NB4 (cell line): ENCODE measurements at regions not wholly inside any gene's neighbourhood (a gene's known extent, or its start where the extent isn't known, plus 50 kb on each side); places are given as distances from the start of the nearest gene placed in this dataset.

Source experiments
- POLR2A ChIP-seq: IDR thresholded peaks from 2 replicates; pipeline ENCODE4 v1.6.1; 2011; ENCODE audit warnings: mild to moderate bottlenecking; ENCODE audit not compliant: insufficient read length; ENCODE audit errors: extremely low read depth
- TF ChIP-seq, protein P1 (sequence below): IDR thresholded peaks from one replicate; pipeline ENCODE4 v1.5.1; 2012; ENCODE audit warnings: low read depth, low read length

DNA sequence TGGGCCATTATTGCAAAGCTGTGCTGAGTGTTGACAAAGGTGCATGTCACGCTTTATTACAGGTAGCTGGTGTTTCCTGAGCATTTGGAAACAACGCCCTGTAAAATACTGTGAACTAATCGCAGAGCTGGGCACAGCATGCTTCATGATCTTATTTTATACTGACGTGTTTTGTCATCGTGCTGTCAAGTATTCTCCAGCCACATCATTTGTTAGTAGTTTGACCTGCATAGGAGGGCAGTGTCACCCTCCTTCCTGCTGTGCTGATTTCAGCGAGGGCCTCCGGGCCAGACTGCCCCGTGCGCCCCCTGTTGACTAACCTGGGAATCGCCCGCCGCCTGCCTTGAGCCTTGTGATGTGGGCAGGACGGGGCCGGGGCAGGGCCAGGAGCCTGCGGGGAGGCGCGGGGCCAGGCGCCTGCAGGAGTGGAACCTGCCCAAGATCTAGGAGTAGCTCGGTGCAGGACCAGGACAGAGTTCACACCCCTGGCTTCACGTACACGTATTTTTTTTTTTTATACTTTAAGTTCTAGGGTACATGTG is 820.7 kb downstream of the KCNJ18 start:
- TF ChIP-seq POLR2A = no peak
- TF ChIP-seq, protein P1, sequence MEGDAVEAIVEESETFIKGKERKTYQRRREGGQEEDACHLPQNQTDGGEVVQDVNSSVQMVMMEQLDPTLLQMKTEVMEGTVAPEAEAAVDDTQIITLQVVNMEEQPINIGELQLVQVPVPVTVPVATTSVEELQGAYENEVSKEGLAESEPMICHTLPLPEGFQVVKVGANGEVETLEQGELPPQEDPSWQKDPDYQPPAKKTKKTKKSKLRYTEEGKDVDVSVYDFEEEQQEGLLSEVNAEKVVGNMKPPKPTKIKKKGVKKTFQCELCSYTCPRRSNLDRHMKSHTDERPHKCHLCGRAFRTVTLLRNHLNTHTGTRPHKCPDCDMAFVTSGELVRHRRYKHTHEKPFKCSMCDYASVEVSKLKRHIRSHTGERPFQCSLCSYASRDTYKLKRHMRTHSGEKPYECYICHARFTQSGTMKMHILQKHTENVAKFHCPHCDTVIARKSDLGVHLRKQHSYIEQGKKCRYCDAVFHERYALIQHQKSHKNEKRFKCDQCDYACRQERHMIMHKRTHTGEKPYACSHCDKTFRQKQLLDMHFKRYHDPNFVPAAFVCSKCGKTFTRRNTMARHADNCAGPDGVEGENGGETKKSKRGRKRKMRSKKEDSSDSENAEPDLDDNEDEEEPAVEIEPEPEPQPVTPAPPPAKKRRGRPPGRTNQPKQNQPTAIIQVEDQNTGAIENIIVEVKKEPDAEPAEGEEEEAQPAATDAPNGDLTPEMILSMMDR = peak; percentile 81
